SK-N-SH (cell line): ENCODE measurements at regions not wholly inside any gene's neighbourhood (a gene's known extent, or its start where the extent isn't known, plus 50 kb on each side); places are given as distances from the start of the nearest gene placed in this dataset.

Experiments used
- CTCF ChIA-PET: fragments of 300-600, 350-600 bp; formaldehyde crosslinking; extraction: SDS; loops from one replicate; lab custom pipeline; 2021; lab: Yijun Ruan, JAX
- POLR2A ChIA-PET: fragments of 350-600 bp; sonication (Branson Sonifier 250); formaldehyde crosslinking; extraction: SDS; loops from one replicate; lab custom pipeline; 2020; ENCODE audit warnings: antibody characterized with exemption, inconsistent platforms; lab: Yijun Ruan, JAX
- DNase-seq: peaks from one replicate; pipeline ENCODE4 v3.0.0; 2012
- H2AFZ ChIP-seq: fragments of 200-600 bp; sonication (generic); 2 replicates; pipeline ENCODE4 v1.8.1; 2016; ENCODE audit warnings: antibody characterized with exemption, mild to moderate bottlenecking, low read depth
- H3F3A ChIP-seq: fragments of 200-600 bp; sonication (generic); replicated peaks from 2 replicates; pipeline ENCODE3; 2016; ENCODE audit warnings: antibody characterized with exemption, mild to moderate bottlenecking; ENCODE audit not compliant: insufficient read depth
- H3K27ac ChIP-seq, 2 experiments: fragments of 200-500 bp in 1 of 2; fragments of 200-600 bp in 1 of 2; sonication (Bioruptor generic) in 1 of 2; sonication (generic), shearing (Covaris generic) in 1 of 2; 2 replicates each; pipeline versions ENCODE4 v1.5.1 to v1.6.1; 2014 to 2016; ENCODE audit warnings: low read depth in 2 of 2, inconsistent platforms in 1 of 2, low read length in 1 of 2, mild to moderate bottlenecking in 1 of 2, mixed read lengths in 1 of 2
- H3K27me3 ChIP-seq: fragments of 200-600 bp; sonication (generic), shearing (Covaris generic); 2 replicates; pipeline ENCODE4 v1.6.1; 2016; ENCODE audit warnings: mixed run types; ENCODE audit not compliant: insufficient read depth
- H3K36me3 ChIP-seq, 2 experiments: fragments of 200-500 bp in 1 of 2; fragments of 200-600 bp in 1 of 2; sonication (Bioruptor generic) in 1 of 2; sonication (generic) in 1 of 2; replicated peaks in 1 of 2; 2 replicates each; pipeline versions ENCODE3 to v1.5.1; 2014 to 2016; ENCODE audit warnings: low read length in 1 of 2, mild to moderate bottlenecking in 1 of 2; ENCODE audit not compliant: insufficient read depth in 2 of 2, control insufficient read depth in 1 of 2
- H3K4me1 ChIP-seq, 2 experiments: fragments of 200-500 bp in 1 of 2; fragments of 200-600 bp in 1 of 2; sonication (Bioruptor generic) in 1 of 2; sonication (generic), shearing (Covaris generic) in 1 of 2; 2 replicates each; pipeline versions ENCODE4 v1.5.1 to v1.6.1; 2014 to 2016; ENCODE audit warnings: low read depth in 1 of 2, low read length in 1 of 2, mixed run types in 1 of 2; ENCODE audit not compliant: insufficient read depth in 2 of 2, control insufficient read depth in 1 of 2
- H3K4me2 ChIP-seq: fragments of 200-600 bp; sonication (generic), shearing (Covaris generic); 2 replicates; pipeline ENCODE4 v1.6.1; 2017; ENCODE audit warnings: mixed run types
- H3K4me3 ChIP-seq, 2 experiments: fragments of 200-500 bp in 1 of 2; fragments of 200-600 bp in 1 of 2; sonication (Bioruptor generic) in 1 of 2; sonication (generic), shearing (Covaris generic) in 1 of 2; 2 replicates each; pipeline versions ENCODE4 v1.5.1 to v1.8.1; 2014 to 2016; ENCODE audit warnings: low read depth in 2 of 2, inconsistent platforms in 1 of 2, low read length in 1 of 2, mild to moderate bottlenecking in 1 of 2, mixed read lengths in 1 of 2, moderate library complexity in 1 of 2
- H3K79me2 ChIP-seq: fragments of 200-600 bp; sonication (generic); 2 replicates; pipeline ENCODE4 v1.8.1; 2017; ENCODE audit warnings: mild to moderate bottlenecking; ENCODE audit not compliant: insufficient read depth
- H3K9ac ChIP-seq: fragments of 200-600 bp; sonication (generic); 2 replicates; pipeline ENCODE4 v1.6.1; 2017; ENCODE audit warnings: mixed run types
- H3K9me2 ChIP-seq: fragments of 200-600 bp; sonication (generic); 2 replicates; pipeline ENCODE4 v1.6.1; 2017; ENCODE audit warnings: mixed run types
- H3K9me3 ChIP-seq: fragments of 200-600 bp; sonication (generic); 2 replicates; pipeline ENCODE4 v1.6.1; 2017; ENCODE audit warnings: mixed run types, mild to moderate bottlenecking, moderate library complexity
- H4K20me1 ChIP-seq: fragments of 200-600 bp; sonication (generic); 2 replicates; pipeline ENCODE4 v1.6.1; 2017; ENCODE audit warnings: mild to moderate bottlenecking, mixed run types; ENCODE audit not compliant: insufficient read depth
- CHD2 ChIP-seq: fragments of 150-350 bp; IDR thresholded peaks from 2 replicates; pipeline ENCODE4 v1.6.1; 2018; ENCODE audit warnings: low read length; ENCODE audit not compliant: partially characterized antibody
- FOSL2 ChIP-seq: IDR thresholded peaks from 2 replicates; pipeline ENCODE4 v1.4.0; 2012; ENCODE audit warnings: low read depth, mild to moderate bottlenecking, moderate library complexity, borderline replicate concordance
- FOXJ3 ChIP-seq: sonication (generic); formaldehyde crosslinking; IDR thresholded peaks from 2 replicates; pipeline ENCODE4 v1.5.1; 2020; ENCODE audit warnings: mild to moderate bottlenecking, missing genetic modification reagents
- GABPA ChIP-seq: IDR thresholded peaks from 2 replicates; pipeline ENCODE4 v1.4.0; 2012; ENCODE audit warnings: low read depth, mild to moderate bottlenecking
- IRF3 ChIP-seq: fragments of 150-350 bp; IDR thresholded peaks from 2 replicates; pipeline ENCODE4 v1.6.1; 2016; ENCODE audit warnings: mild to moderate bottlenecking, low read depth, low read length
- JUND ChIP-seq: IDR thresholded peaks from 2 replicates; pipeline ENCODE4 v1.4.0; 2012
- MAX ChIP-seq: IDR thresholded peaks from 2 replicates; pipeline ENCODE4 v1.4.0; 2012; ENCODE audit warnings: low read depth
- MXI1 ChIP-seq: IDR thresholded peaks from 2 replicates; pipeline ENCODE4 v1.6.1; 2012; ENCODE audit warnings: mild to moderate bottlenecking, low read depth, low read length, improper control_type of control experiment
- NRF1 ChIP-seq: IDR thresholded peaks from 2 replicates; pipeline ENCODE4 v1.6.1; 2012; ENCODE audit warnings: low read depth, mild to moderate bottlenecking, low read length
- PBX3 ChIP-seq: IDR thresholded peaks from 2 replicates; pipeline ENCODE4; 2012
- RAD21 ChIP-seq: IDR thresholded peaks from 2 replicates; pipeline ENCODE4 v1.6.1; 2012; ENCODE audit warnings: mild to moderate bottlenecking, low read length
- REST ChIP-seq: IDR thresholded peaks from 2 replicates; pipeline ENCODE4 v1.6.1; 2012; ENCODE audit warnings: mild to moderate bottlenecking, low read depth, low read length, moderate library complexity
- RFX5 ChIP-seq: IDR thresholded peaks from 2 replicates; pipeline ENCODE4 v1.6.1; 2012; ENCODE audit warnings: mild to moderate bottlenecking, improper control_type of control experiment, low read length
- RXRA ChIP-seq: IDR thresholded peaks from 2 replicates; pipeline ENCODE4 v1.4.0; 2012; ENCODE audit warnings: low read depth, mild to moderate bottlenecking, borderline replicate concordance
- SIN3A ChIP-seq: IDR thresholded peaks from 2 replicates; pipeline ENCODE4 v1.6.1; 2012; ENCODE audit warnings: low read depth, mild to moderate bottlenecking, low read length, moderate library complexity, borderline replicate concordance
- SMC3 ChIP-seq: IDR thresholded peaks from 2 replicates; pipeline ENCODE4 v1.6.1; 2012; ENCODE audit warnings: low read depth, low read length, improper control_type of control experiment
- TAF1 ChIP-seq: IDR thresholded peaks from 2 replicates; pipeline ENCODE4 v1.6.1; 2012; ENCODE audit warnings: low read depth, mild to moderate bottlenecking, low read length, moderate library complexity, borderline replicate concordance
- TCF12 ChIP-seq: IDR thresholded peaks from 2 replicates; pipeline ENCODE4 v1.4.0; 2012
- TEAD4 ChIP-seq: IDR thresholded peaks from 2 replicates; pipeline ENCODE4 v1.4.0; 2012; ENCODE audit warnings: mild to moderate bottlenecking, borderline replicate concordance; ENCODE audit not compliant: insufficient read depth
- YY1 ChIP-seq: IDR thresholded peaks from 2 replicates; pipeline ENCODE4 v1.4.0; 2012; ENCODE audit warnings: low read depth, mild to moderate bottlenecking
- WGBS: methylation state at CpG from one replicate; pipeline ENCODE4 v1.1.6; 2017; ENCODE audit warnings: low lambda C conversion rate; 5-methylcytosine and 5-hydroxymethylcytosine counted together

- Histone ChIP-seq H3K79me2 (no peaks in the 10 kb centered on the region), H3K9me2 (no peaks in the 10 kb centered on the region), H3K4me3 (no peak overlapping the region), H3K4me1 (peaks cover 0 to 2% of the 10 kb centered on the region in 2 experiments; a peak in 1 of 4 replicates), H3K27ac (no peak overlapping the region), H2AFZ (no peak overlapping the region), H3K9me3 (no peaks in the 10 kb centered on the region), H3F3A (no peaks in the 10 kb centered on the region), H4K20me1 (no peaks in the 10 kb centered on the region), H3K9ac (no peak overlapping the region), H3K4me2 (no peak overlapping the region), H3K27me3 (peaks cover 16% of the 10 kb centered on the region; the same call in 1 of the 2 replicates), H3K36me3 (no peaks in the 10 kb centered on the region)
- ChIA-PET CTCF (no interaction called here), POLR2A (no interaction called here)
- TF ChIP-seq JUND (no peak), RAD21 (no peak), TAF1 (no peak), TEAD4 (no peak), FOXJ3 (CRISPR knock-in tag) (no peak), RXRA (no peak), YY1 (no peak), MAX (no peak), TCF12 (no peak), GABPA (no peak), FOSL2 (no peak), RFX5 (no peak), SIN3A (no peak), REST (no peak)
- DNase-seq: no peak
- 21% methylated on average over 8 of the region's 8 CpGs for WGBS
Observed at GRCh38 chr14:55964091-55964490, 154.1 kb upstream of the PELI2 start.

- POLR2A ChIA-PET: no interaction called here
- H2AFZ ChIP-seq: no peak overlapping the region
- WGBS: 8% methylated on average over 3 of the region's 3 CpGs
- TF ChIP-seq YY1 (no peak), GABPA (no peak), TAF1 (no peak), MAX (no peak), SIN3A (no peak), FOXJ3 (CRISPR knock-in tag) (no peak), PBX3 (no peak), RAD21 (no peak), IRF3 (no peak), SMC3 (no peak), NRF1 (no peak), MXI1 (no peak), CHD2 (no peak), TCF12 (no peak)
Observed at GRCh38 chr14:55964821-55965220, 153.4 kb upstream of the PELI2 start.

More at GRCh38 chr14:55964821-55965220, 153.4 kb upstream of the PELI2 start:
- Histone ChIP-seq H4K20me1 (no peaks in the 10 kb centered on the region), H3F3A (no peaks in the 10 kb centered on the region), H3K9me2 (no peaks in the 10 kb centered on the region), H3K27ac (no peak overlapping the region), H3K4me1 (peaks cover 0 to 2% of the 10 kb centered on the region in 2 experiments; a peak in 1 of 4 replicates), H3K27me3 (peaks cover 16% of the 10 kb centered on the region; the same call in 1 of the 2 replicates), H3K4me3 (no peak overlapping the region), H3K9ac (no peak overlapping the region), H3K36me3 (no peaks in the 10 kb centered on the region), H3K79me2 (no peaks in the 10 kb centered on the region), H3K9me3 (no peaks in the 10 kb centered on the region), H3K4me2 (no peak overlapping the region)
- DNase-seq: no peak
- CTCF ChIA-PET: interaction anchor here (0.6 kb wide), 1 partner anchor 237 kb away, joined by 3 read pairs; no protein-coding TSS in a partner anchor
